Loucy (cell line): ENCODE measurements at regions not wholly inside any gene's neighbourhood (a gene's known extent, or its start where the extent isn't known, plus 50 kb on each side); places are given as distances from the start of the nearest gene placed in this dataset.

ENCODE experiments used
- H2AFZ ChIP-seq: fragments of 200-600 bp; sonication (generic); 2 replicates; pipeline ENCODE4 v1.6.0; 2016; ENCODE audit warnings: antibody characterized with exemption, mild to moderate bottlenecking, low read length, moderate library complexity
- H3F3A ChIP-seq: fragments of 200-600 bp; 2 replicates; pipeline ENCODE4 v1.6.0; 2016; ENCODE audit warnings: antibody characterized with exemption, low read depth, mild to moderate bottlenecking
- H3K27me3 ChIP-seq: fragments of 200-600 bp; sonication (generic); 2 replicates; pipeline ENCODE4 v1.6.1; 2014; ENCODE audit warnings: low read length, mild to moderate bottlenecking; ENCODE audit not compliant: insufficient read depth, poor library complexity, severe bottlenecking
- H3K36me3 ChIP-seq: fragments of 200-600 bp; sonication (generic); 2 replicates; pipeline ENCODE4 v1.6.1; 2016; ENCODE audit warnings: low read length; ENCODE audit not compliant: insufficient read depth
- H3K4me1 ChIP-seq: fragments of 200-600 bp; sonication (generic); 2 replicates; pipeline ENCODE4 v1.5.1; 2014; ENCODE audit warnings: low read length, mild to moderate bottlenecking; ENCODE audit not compliant: insufficient read depth, poor library complexity, severe bottlenecking
- H3K4me2 ChIP-seq: fragments of 200-600 bp; sonication (generic); 2 replicates; pipeline ENCODE4 v1.6.0; 2014; ENCODE audit warnings: antibody characterized with exemption, low read length, low read depth, mild to moderate bottlenecking; ENCODE audit not compliant: poor library complexity, severe bottlenecking
- H3K4me3 ChIP-seq: fragments of 200-600 bp; sonication (generic); 2 replicates; pipeline ENCODE4 v1.5.1; 2014; ENCODE audit warnings: low read length, mild to moderate bottlenecking, mixed read lengths; ENCODE audit not compliant: poor library complexity, severe bottlenecking
- H3K79me2 ChIP-seq: fragments of 200-600 bp; sonication (generic); 2 replicates; pipeline ENCODE4 v1.6.1; 2014; ENCODE audit warnings: low read length; ENCODE audit not compliant: insufficient read depth
- H3K9ac ChIP-seq: fragments of 200-600 bp; sonication (generic); 2 replicates; pipeline ENCODE4 v1.6.0; 2014; ENCODE audit warnings: mild to moderate bottlenecking, low read depth, low read length, moderate library complexity; ENCODE audit not compliant: poor library complexity, severe bottlenecking
- H3K9me2 ChIP-seq: fragments of 200-600 bp; sonication (generic); replicated peaks from 2 replicates; pipeline ENCODE4 v1.6.1; 2016; ENCODE audit warnings: low read depth, low read length, mixed read lengths
- H3K9me3 ChIP-seq: fragments of 200-600 bp; sonication (generic); 2 replicates; pipeline ENCODE4 v1.6.1; 2014; ENCODE audit warnings: mild to moderate bottlenecking, antibody characterized with exemption, low read length, low read depth; ENCODE audit not compliant: insufficient read depth
- H4K20me1 ChIP-seq: fragments of 200-600 bp; sonication (generic); 2 replicates; pipeline ENCODE4 v1.6.0; 2014; ENCODE audit warnings: antibody characterized with exemption, low read length, mild to moderate bottlenecking; ENCODE audit not compliant: insufficient read depth, poor library complexity, severe bottlenecking
- EZH2phosphoT487 ChIP-seq: fragments of 200-600 bp; IDR thresholded peaks from 2 replicates; pipeline ENCODE4 v1.6.1; 2018; ENCODE audit warnings: antibody characterized with exemption, mild to moderate bottlenecking, moderate library complexity, borderline replicate concordance
- TF ChIP-seq, protein P1 (sequence below): fragments of 200-600 bp; sonication (generic); conservative IDR thresholded peaks from 2 replicates; pipeline ENCODE4 v1.5.1; 2014; ENCODE audit warnings: mild to moderate bottlenecking, antibody characterized with exemption, low read length

DNA sequence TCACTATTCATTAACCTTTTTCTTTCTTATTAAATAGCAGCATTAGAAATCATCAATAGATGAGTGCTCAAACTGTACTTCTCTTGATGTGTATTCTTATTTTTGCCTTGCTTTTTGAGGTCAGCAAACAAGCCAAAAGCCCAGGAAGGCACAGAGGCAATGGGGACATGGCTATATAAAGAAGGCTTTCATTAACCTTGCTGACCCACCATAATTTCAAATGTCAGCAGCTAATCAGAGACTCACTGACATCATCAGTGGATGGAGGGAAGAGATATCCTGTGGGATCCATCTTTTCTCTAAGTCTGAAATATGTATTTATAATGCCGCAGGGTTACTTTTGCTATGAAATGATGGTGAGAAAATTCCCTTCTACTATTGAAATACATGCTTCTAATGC, 1162.8 kb upstream of the ACVR2A start:
- H4K20me1 ChIP-seq: no peaks in the 10 kb centered on the region
- H3K4me1 ChIP-seq: no peaks in the 10 kb centered on the region
- no peaks in the 10 kb centered on the region for H3K27me3 ChIP-seq
- H3K9ac ChIP-seq: no peak overlapping the region
- H3F3A ChIP-seq: no peaks in the 10 kb centered on the region
- no peaks in the 10 kb centered on the region for H3K79me2 ChIP-seq
- H3K4me3 ChIP-seq: no peak overlapping the region
- no peaks in the 10 kb centered on the region for H3K9me3 ChIP-seq
- H2AFZ ChIP-seq: no peak overlapping the region
- no peaks in the 10 kb centered on the region for H3K36me3 ChIP-seq
- no peak overlapping the region for H3K4me2 ChIP-seq
- TF ChIP-seq, protein P1, sequence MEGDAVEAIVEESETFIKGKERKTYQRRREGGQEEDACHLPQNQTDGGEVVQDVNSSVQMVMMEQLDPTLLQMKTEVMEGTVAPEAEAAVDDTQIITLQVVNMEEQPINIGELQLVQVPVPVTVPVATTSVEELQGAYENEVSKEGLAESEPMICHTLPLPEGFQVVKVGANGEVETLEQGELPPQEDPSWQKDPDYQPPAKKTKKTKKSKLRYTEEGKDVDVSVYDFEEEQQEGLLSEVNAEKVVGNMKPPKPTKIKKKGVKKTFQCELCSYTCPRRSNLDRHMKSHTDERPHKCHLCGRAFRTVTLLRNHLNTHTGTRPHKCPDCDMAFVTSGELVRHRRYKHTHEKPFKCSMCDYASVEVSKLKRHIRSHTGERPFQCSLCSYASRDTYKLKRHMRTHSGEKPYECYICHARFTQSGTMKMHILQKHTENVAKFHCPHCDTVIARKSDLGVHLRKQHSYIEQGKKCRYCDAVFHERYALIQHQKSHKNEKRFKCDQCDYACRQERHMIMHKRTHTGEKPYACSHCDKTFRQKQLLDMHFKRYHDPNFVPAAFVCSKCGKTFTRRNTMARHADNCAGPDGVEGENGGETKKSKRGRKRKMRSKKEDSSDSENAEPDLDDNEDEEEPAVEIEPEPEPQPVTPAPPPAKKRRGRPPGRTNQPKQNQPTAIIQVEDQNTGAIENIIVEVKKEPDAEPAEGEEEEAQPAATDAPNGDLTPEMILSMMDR: no peak
- TF ChIP-seq EZH2phosphoT487: no peak
- H3K9me2 ChIP-seq: no peaks in the 10 kb centered on the region

DNA sequence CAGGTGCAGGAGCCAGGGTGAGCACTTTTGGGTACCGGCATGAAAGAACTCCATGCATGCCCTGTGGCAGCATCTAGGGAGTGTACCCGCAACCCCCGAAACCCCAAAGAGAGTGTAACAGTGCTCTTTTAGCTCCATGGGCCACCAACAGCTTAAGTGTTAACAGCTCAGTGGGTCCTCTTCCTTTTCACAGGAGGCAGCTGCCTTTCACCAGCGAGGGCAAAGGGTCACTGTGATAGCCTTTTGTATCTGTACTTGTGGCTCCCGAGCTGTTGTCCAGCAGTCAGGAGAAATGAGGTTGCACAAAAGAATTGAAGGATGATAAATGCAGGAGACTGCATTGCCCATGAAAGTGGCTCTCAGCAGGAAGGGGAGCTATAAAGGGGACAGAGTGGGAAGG, 1166.3 kb upstream of the ACVR2A start:
- Histone ChIP-seq H4K20me1 (no peaks in the 10 kb centered on the region), H3K4me1 (no peaks in the 10 kb centered on the region), H3K36me3 (no peaks in the 10 kb centered on the region), H3K79me2 (no peaks in the 10 kb centered on the region), H3K4me3 (no peak overlapping the region), H3K4me2 (no peak overlapping the region), H3F3A (no peaks in the 10 kb centered on the region), H3K27me3 (no peaks in the 10 kb centered on the region), H3K9ac (no peak overlapping the region), H2AFZ (no peak overlapping the region), H3K9me3 (no peaks in the 10 kb centered on the region), H3K9me2 (no peaks in the 10 kb centered on the region)
- TF ChIP-seq, protein P1: no peak
- TF ChIP-seq EZH2phosphoT487: no peak

DNA sequence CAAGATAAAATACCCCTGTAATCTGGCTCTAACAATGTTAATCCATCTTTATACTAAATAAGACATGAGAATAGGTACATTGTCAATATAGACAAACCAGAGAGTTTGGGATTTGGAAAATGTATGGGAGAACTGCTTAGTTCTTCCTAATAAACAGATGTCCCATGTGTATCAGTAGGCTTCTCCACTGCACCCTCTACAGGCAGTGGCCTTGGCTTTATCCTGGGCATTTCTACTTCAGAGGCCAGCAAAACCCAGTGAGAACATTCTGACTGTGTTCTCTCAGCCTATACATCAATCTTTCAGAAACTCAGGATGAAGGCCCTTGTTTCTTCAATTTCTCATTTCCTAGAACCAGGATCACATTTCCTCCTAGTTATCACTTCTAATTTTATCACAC, 1167.5 kb upstream of the ACVR2A start:
- no peak overlapping the region for H3K4me2 ChIP-seq
- no peaks in the 10 kb centered on the region for H3K36me3 ChIP-seq
- no peaks in the 10 kb centered on the region for H3K9me2 ChIP-seq
- no peaks in the 10 kb centered on the region for H3K79me2 ChIP-seq
- H3K4me1 ChIP-seq: no peaks in the 10 kb centered on the region
- no peaks in the 10 kb centered on the region for H3F3A ChIP-seq
- no peak overlapping the region for H3K4me3 ChIP-seq
- no peaks in the 10 kb centered on the region for H3K9me3 ChIP-seq
- H2AFZ ChIP-seq: no peak overlapping the region
- no peak overlapping the region for H3K9ac ChIP-seq
- no peak for TF ChIP-seq EZH2phosphoT487
- TF ChIP-seq, protein P1: no peak
- H4K20me1 ChIP-seq: no peaks in the 10 kb centered on the region
- H3K27me3 ChIP-seq: no peaks in the 10 kb centered on the region
